Osteoblast (primary cell): ENCODE measurements at regions not wholly inside any gene's neighbourhood (a gene's known extent, or its start where the extent isn't known, plus 50 kb on each side); places are given as distances from the start of the nearest gene placed in this dataset.

Source experiments
- DNase-seq: peaks from one replicate; pipeline ENCODE4 v3.0.0; 2011; ENCODE audit warnings: low spot score, mixed read lengths; ENCODE audit not compliant: insufficient read length; ENCODE audit errors: missing footprints
- H2AFZ ChIP-seq: 2 replicates; pipeline ENCODE4 v1.6.0; 2011; ENCODE audit warnings: mild to moderate bottlenecking, low read length
- H3K27ac ChIP-seq: 2 replicates; pipeline ENCODE4 v1.5.1; 2011; ENCODE audit warnings: mild to moderate bottlenecking, low read depth, low read length, moderate library complexity
- H3K27me3 ChIP-seq: 2 replicates; pipeline ENCODE4 v1.6.0; 2012; ENCODE audit warnings: mild to moderate bottlenecking, control low read depth, inconsistent platforms, low read length, moderate library complexity; ENCODE audit not compliant: insufficient read depth
- H3K36me3 ChIP-seq: 2 replicates; pipeline ENCODE4 v1.5.1; 2011; ENCODE audit warnings: mild to moderate bottlenecking, low read length, control low read depth, moderate library complexity; ENCODE audit not compliant: insufficient read depth
- H3K4me1 ChIP-seq: 2 replicates; pipeline ENCODE4 v1.5.1; 2011; ENCODE audit warnings: mild to moderate bottlenecking, low read length, control low read depth, moderate library complexity; ENCODE audit not compliant: insufficient read depth
- H3K4me2 ChIP-seq: 2 replicates; pipeline ENCODE4 v1.6.0; 2011; ENCODE audit warnings: mild to moderate bottlenecking, low read length; ENCODE audit not compliant: insufficient read depth
- H3K4me3 ChIP-seq: fragments of 200-600 bp; sonication (generic); 3 replicates; pipeline ENCODE4 v1.5.1; 2012; ENCODE audit warnings: mild to moderate bottlenecking, low read length, inconsistent platforms; ENCODE audit not compliant: insufficient read depth
- H3K79me2 ChIP-seq: 2 replicates; pipeline ENCODE4 v1.6.0; 2012; ENCODE audit warnings: mild to moderate bottlenecking, low read length, control low read depth, inconsistent platforms; ENCODE audit not compliant: insufficient read depth
- H3K9me3 ChIP-seq: 2 replicates; pipeline ENCODE4 v1.5.1; 2011; ENCODE audit warnings: low read depth, low read length, control low read depth
- H4K20me1 ChIP-seq: 2 replicates; pipeline ENCODE4 v1.6.0; 2012; ENCODE audit warnings: mild to moderate bottlenecking, low read length, control low read depth; ENCODE audit not compliant: insufficient read depth
- TF ChIP-seq, protein P1 (sequence below): IDR thresholded peaks from 2 replicates; pipeline ENCODE4 v1.5.1; 2011; ENCODE audit warnings: mild to moderate bottlenecking, low read depth, low read length, moderate library complexity; ENCODE audit errors: extremely low read depth

DNA sequence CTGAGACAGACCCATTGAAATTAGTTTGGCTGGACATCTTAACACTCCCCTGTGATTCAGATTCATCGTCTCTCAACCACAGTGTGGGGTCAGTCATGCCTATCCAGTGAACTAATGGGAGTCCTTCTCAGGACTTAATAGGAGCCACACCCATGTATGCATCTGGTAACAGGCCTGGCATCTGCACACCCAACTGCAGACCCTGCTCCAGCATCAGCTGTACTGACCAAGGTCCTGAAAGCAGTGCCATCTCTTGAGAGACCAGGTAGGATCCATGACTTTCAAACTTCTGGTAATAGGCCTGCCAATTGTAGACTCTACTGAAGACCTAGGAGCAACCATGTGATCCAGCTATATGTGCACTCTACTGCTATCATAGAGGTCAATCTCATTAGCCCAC, 363.6 kb upstream of the POU3F2 start:
- Histone ChIP-seq H3K27me3 (no peaks in the 10 kb centered on the region), H3K9me3 (no peaks in the 10 kb centered on the region), H3K4me3 (no peak overlapping the region), H4K20me1 (no peaks in the 10 kb centered on the region), H3K79me2 (no peaks in the 10 kb centered on the region), H3K4me1 (no peaks in the 10 kb centered on the region), H3K4me2 (no peak overlapping the region), H3K36me3 (no peaks in the 10 kb centered on the region), H3K27ac (no peak overlapping the region), H2AFZ (no peak overlapping the region)
- TF ChIP-seq, protein P1, sequence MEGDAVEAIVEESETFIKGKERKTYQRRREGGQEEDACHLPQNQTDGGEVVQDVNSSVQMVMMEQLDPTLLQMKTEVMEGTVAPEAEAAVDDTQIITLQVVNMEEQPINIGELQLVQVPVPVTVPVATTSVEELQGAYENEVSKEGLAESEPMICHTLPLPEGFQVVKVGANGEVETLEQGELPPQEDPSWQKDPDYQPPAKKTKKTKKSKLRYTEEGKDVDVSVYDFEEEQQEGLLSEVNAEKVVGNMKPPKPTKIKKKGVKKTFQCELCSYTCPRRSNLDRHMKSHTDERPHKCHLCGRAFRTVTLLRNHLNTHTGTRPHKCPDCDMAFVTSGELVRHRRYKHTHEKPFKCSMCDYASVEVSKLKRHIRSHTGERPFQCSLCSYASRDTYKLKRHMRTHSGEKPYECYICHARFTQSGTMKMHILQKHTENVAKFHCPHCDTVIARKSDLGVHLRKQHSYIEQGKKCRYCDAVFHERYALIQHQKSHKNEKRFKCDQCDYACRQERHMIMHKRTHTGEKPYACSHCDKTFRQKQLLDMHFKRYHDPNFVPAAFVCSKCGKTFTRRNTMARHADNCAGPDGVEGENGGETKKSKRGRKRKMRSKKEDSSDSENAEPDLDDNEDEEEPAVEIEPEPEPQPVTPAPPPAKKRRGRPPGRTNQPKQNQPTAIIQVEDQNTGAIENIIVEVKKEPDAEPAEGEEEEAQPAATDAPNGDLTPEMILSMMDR, result no peak
- DNase-seq, result no peak

DNA sequence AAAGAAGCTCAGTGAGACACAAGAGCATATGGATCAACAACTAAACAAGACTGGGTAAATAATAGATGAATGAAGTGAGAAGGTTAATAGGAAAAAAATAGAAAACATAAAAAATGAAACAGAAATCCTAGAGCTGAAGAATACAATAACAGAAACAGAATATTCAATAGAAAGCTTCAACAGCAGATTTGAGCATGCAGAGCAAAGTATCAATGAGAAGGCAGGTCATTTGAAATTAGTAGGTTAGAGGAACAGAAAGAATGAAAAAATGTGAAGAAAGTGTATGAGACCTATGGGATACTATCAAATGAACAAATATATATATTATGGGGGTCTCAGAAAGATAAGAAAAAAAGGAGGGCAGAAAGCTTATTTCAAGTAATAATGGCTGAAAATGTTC, 362.9 kb upstream of the POU3F2 start:
- no peak overlapping the region for H3K4me3 ChIP-seq
- H3K36me3 ChIP-seq, result no peaks in the 10 kb centered on the region
- no peaks in the 10 kb centered on the region for H3K9me3 ChIP-seq
- no peak overlapping the region for H3K27ac ChIP-seq
- no peak overlapping the region for H2AFZ ChIP-seq
- H3K79me2 ChIP-seq, result no peaks in the 10 kb centered on the region
- TF ChIP-seq, protein P1, result no peak
- no peaks in the 10 kb centered on the region for H3K27me3 ChIP-seq
- H4K20me1 ChIP-seq, result no peaks in the 10 kb centered on the region
- H3K4me2 ChIP-seq, result no peak overlapping the region
- H3K4me1 ChIP-seq, result no peaks in the 10 kb centered on the region
- DNase-seq, result no peak

DNA sequence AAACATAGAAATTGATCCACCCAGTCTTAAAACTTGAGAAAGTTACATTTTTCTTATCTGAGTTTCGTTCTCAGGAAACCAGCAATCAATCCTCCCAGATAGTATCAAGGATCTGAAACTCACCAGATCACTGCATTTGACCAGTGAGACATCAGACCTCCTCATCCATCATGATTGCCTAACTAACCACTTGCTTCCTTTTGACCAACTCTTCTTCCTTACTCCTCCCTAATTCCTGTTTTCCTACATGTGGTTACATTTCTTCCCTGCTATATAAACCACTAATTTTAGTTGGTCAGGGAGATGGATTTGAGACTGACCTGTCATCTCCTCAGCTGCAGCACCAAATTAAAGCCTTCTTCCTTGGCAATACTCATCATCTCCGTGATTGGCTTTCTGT, 357.1 kb upstream of the POU3F2 start:
- no peaks in the 10 kb centered on the region for H3K36me3 ChIP-seq
- DNase-seq, result no peak
- TF ChIP-seq, protein P1, result no peak
- H2AFZ ChIP-seq, result no peak overlapping the region
- H3K9me3 ChIP-seq, result no peaks in the 10 kb centered on the region
- no peak overlapping the region for H3K4me2 ChIP-seq
- no peak overlapping the region for H3K27ac ChIP-seq
- no peaks in the 10 kb centered on the region for H3K4me1 ChIP-seq
- H3K79me2 ChIP-seq, result no peaks in the 10 kb centered on the region
- H3K27me3 ChIP-seq, result no peaks in the 10 kb centered on the region
- no peak overlapping the region for H3K4me3 ChIP-seq
- no peaks in the 10 kb centered on the region for H4K20me1 ChIP-seq

DNA sequence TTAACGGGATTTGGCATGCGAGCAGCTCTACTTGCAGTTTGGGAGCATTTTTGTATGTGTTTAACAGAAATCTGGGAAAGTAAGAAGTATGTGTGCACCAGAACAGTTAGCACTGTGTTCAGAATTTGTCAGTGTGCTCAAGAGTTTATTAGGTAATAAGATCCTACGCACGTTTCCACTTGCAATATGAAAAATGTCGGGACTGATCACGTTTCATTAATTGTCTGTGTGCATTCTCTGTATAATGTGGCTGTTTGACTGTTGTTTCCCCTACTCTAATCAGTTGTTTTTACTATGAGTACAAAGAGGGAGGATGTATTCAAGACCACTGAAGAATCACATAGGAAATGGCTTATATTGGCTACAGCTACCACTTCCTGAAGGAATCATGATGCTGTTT, 349.7 kb upstream of the POU3F2 start:
- H3K9me3 ChIP-seq, result peaks cover 2% of the 10 kb centered on the region
- H2AFZ ChIP-seq, result no peak overlapping the region
- TF ChIP-seq, protein P1, result no peak
- no peak overlapping the region for H3K27ac ChIP-seq
- no peak overlapping the region for H3K4me2 ChIP-seq
- no peaks in the 10 kb centered on the region for H3K4me1 ChIP-seq
- H4K20me1 ChIP-seq, result no peaks in the 10 kb centered on the region
- H3K36me3 ChIP-seq, result no peaks in the 10 kb centered on the region
- H3K27me3 ChIP-seq, result no peaks in the 10 kb centered on the region
- no peak for DNase-seq
- H3K79me2 ChIP-seq, result no peaks in the 10 kb centered on the region
- H3K4me3 ChIP-seq, result no peak overlapping the region
